ENCODE measurements at regions not wholly inside any gene's neighbourhood (a gene's known extent, or its start where the extent isn't known, plus 50 kb on each side); places are given as distances from the start of the nearest gene placed in this dataset.
"Not testable (repeated sequence)": the region's sequence is repeated elsewhere in the genome, so short reads cannot be mapped to it uniquely, and the experiment has no call there.

DNA sequence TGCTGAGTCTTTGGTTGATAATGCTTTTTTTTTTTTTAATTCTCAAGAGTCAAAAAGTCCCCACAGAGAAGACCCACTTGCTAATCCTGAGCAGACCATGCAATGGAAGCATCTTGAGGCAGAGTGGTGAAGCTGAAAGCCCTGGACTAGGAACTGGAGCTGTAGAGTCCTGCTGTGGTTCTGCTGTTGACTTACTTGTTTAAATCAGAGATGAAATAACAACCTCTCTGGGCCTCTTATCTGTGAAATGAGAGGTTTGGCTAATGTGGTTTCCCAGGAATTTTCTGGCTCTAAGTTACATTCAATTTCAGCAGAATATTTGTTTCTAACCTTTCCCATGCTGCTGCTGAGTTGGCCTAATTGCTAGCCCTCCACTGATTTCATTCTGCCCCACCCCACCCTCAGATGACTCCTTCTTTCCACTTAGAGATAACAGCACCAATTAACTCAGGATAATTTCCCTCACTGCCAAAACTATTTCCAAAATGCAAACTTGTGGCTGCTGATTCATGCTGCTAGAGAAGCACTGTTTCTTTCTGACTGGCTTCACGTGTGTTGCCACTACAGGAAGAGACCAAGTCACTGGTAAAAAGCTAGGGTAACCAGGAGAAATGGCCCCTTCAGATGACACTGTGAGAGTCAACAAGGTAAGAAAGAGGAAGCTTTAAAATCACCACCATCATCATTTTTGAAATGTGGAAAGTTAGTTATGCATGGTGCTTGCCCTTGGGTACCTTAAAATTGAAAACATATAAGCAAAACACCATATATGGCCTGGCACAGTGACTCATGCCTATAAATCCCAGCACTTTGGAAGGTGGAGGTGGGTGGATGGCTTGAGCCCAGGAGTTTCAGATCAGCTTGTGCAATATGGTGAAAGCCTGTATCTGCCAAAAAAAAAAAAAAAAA is 326.4 kb downstream of the DCHS2 start:
- no peak overlapping the region for H3K27ac ChIP-seq
- DNase-seq: no peak
- H3K27me3 ChIP-seq (ENCODE audit: insufficient read depth, low read depth, severe bottlenecking): peaks cover 7% of the 10 kb centered on the region
- no peaks in the 10 kb centered on the region for H3K36me3 ChIP-seq
- TF ChIP-seq, protein P1, sequence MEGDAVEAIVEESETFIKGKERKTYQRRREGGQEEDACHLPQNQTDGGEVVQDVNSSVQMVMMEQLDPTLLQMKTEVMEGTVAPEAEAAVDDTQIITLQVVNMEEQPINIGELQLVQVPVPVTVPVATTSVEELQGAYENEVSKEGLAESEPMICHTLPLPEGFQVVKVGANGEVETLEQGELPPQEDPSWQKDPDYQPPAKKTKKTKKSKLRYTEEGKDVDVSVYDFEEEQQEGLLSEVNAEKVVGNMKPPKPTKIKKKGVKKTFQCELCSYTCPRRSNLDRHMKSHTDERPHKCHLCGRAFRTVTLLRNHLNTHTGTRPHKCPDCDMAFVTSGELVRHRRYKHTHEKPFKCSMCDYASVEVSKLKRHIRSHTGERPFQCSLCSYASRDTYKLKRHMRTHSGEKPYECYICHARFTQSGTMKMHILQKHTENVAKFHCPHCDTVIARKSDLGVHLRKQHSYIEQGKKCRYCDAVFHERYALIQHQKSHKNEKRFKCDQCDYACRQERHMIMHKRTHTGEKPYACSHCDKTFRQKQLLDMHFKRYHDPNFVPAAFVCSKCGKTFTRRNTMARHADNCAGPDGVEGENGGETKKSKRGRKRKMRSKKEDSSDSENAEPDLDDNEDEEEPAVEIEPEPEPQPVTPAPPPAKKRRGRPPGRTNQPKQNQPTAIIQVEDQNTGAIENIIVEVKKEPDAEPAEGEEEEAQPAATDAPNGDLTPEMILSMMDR (IDR thresholded peaks at IDR 0.05; ENCODE audit: low read depth, low read length): no peak
- no peaks in the 10 kb centered on the region for H3K9me3 ChIP-seq (ENCODE audit: severe bottlenecking)
- H3K4me3 ChIP-seq (ENCODE audit: low read depth, low read length): no peak overlapping the region

DNA sequence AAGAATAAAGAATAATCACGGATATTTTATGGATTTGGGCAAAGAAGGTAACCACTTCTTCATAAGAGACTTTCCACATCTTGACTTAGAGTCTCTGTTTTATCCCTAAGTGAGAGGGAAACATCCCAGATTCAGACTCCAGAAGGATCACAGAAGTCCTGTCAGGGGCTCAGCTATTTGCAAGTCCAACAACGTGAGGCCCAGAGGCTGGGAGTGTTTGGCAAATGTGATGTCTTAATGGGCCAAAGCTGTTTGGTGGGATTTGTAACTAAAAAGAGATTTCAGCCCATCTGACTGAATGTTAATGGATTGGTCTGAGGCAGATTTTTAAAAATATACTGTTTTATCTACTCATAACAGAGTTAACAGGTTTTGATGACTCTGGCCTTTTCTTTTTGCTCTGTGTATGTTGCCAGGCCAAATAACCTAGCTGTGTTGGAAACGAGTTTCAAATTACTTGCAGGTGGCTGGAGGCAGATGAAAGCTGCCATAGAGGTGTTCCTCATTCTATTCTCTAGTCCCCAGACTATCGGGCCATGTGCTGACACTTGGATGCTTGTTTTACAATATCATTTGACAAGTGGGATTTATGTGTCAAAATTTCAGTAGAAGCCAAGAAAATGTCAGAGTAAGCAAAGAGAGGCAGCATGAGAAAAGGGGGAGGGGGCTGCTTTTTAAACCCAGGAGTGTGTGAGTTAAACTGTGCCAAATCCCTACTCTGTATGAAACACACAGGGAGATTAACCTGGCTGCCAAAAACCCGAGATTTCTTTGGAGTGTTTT is 330.9 kb downstream of the DCHS2 start:
- DNase-seq: no peak
- Histone ChIP-seq H3K4me3 (ENCODE audit: low read depth, low read length) (no peak overlapping the region), H3K27me3 (ENCODE audit: insufficient read depth, low read depth, severe bottlenecking) (peaks cover 6% of the 10 kb centered on the region), H3K9me3 (ENCODE audit: severe bottlenecking) (no peaks in the 10 kb centered on the region), H3K36me3 (no peaks in the 10 kb centered on the region), H3K27ac (no peak overlapping the region)
- TF ChIP-seq, protein P1 (IDR thresholded peaks at IDR 0.05; ENCODE audit: low read depth, low read length): no peak

DNA sequence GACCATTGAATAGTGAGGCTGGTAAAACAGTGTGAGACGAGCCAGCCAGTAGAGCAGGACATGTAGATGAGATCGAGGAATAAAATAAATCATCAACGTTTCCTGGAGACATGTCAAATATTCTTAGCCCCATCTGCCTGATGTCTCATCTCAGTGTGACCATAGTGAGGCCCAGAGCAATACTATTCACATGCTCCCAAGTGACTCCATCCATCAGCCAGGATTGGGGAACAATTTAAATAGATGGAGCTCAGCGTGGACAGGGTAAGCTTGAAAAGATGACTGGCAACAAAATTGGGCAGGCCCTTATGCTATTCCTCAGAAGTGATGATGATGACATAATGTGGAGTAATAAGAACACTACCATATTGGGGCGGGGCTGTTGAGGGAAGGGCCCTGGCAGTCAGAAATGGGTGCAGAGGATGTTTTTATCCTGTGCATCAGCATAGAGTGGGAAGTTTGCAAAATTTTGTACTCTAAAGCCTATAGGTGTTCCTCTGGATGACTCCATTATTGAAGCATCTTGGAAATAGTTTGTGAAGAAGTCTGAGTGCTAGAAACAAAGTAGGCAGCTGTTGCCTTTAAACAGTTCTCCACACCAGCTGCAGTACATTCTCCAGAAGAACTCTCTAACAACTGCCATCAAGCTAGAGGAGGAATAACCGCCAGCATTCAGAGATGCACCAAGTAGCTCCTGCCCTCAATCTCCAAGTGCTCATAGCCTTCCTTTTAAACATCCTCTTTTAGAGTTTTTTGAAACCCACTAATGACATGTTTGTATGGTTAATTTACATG is 333.0 kb downstream of the DCHS2 start:
- Histone ChIP-seq H3K27me3 (ENCODE audit: insufficient read depth, low read depth, severe bottlenecking) (peaks cover 6% of the 10 kb centered on the region), H3K27ac (no peak overlapping the region), H3K36me3 (no peaks in the 10 kb centered on the region), H3K4me3 (ENCODE audit: low read depth, low read length) (no peak overlapping the region), H3K9me3 (ENCODE audit: severe bottlenecking) (no peaks in the 10 kb centered on the region)
- TF ChIP-seq, protein P1 (IDR thresholded peaks at IDR 0.05; ENCODE audit: low read depth, low read length): no peak
- DNase-seq: no peak

DNA sequence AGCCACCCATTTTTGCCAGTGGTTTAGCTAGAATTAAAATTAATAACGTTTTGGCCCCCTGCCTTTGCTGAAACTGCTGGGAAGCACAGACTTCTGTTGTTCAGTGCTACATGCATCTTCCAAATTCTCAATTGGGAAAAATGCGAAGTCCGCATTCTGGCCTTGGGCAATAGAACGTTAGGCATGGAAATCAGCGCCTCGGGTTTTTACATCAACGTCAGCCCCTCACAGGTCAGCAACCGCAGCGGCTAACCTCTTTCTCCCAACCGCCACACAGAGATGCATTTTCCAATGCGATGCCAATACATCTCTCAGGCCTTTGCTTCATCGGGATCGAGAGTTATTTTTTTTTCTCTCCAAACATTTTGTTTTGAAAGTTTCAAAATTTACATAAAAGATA is 339.1 kb downstream of the DCHS2 start:
- no peak overlapping the region for H3K4me3 ChIP-seq (ENCODE audit: low read depth, low read length)
- no peaks in the 10 kb centered on the region for H3K36me3 ChIP-seq
- no peaks in the 10 kb centered on the region for H3K27me3 ChIP-seq (ENCODE audit: insufficient read depth, low read depth, severe bottlenecking)
- H3K27ac ChIP-seq: no peak overlapping the region
- H3K9me3 ChIP-seq (ENCODE audit: severe bottlenecking): no peaks in the 10 kb centered on the region
- TF ChIP-seq, protein P1 (IDR thresholded peaks at IDR 0.05; ENCODE audit: low read depth, low read length): no peak
- no peak for DNase-seq

DNA sequence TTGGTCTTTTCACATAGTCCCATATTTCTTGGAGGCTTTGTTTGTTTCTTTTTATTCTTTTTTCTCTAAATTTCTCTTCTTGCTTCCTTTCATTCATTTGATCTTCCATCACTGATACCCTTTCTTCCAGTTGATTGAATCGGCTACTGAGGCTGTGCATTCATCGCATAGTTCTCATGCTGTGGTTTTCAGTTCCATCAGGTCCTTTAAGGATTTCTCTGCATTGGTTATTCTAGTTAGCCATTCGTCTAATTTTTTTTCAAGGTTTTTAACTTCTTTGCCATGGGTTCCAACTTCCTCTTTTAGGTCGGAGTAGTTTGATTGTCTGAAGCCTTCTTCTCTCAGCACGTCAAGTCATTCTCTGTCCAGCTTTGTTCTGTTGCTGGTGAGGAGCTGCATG is 342.4 kb downstream of the DCHS2 start:
- H3K36me3 ChIP-seq; H3K4me3 ChIP-seq (ENCODE audit: low read depth, low read length); H3K27ac ChIP-seq; H3K9me3 ChIP-seq (ENCODE audit: severe bottlenecking); DNase-seq; H3K27me3 ChIP-seq (ENCODE audit: insufficient read depth, low read depth, severe bottlenecking): not testable (repeated sequence)

DNA sequence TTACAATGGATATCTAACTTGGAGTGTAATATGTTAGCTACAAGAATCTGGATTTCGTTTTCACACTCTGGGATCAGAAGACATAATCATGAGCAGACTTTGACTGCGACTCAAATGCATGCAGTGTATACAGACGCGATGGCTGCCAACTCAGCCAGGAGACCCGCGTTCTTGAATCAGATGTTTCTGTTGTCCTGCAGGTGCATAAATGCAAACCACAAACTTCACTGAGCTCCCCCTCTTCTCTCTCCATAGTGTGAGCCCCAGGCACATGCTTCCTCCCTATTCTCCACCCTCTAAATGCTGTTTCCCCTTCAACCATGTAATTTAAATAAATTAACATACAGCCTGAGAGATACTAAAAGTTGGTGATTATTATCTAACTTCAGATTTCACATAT is 347.9 kb downstream of the DCHS2 start:
- H3K9me3 ChIP-seq (ENCODE audit: severe bottlenecking): no peaks in the 10 kb centered on the region
- no peaks in the 10 kb centered on the region for H3K27me3 ChIP-seq (ENCODE audit: insufficient read depth, low read depth, severe bottlenecking)
- DNase-seq: no peak
- no peaks in the 10 kb centered on the region for H3K36me3 ChIP-seq
- TF ChIP-seq, protein P1 (IDR thresholded peaks at IDR 0.05; ENCODE audit: low read depth, low read length): no peak
- no peak overlapping the region for H3K4me3 ChIP-seq (ENCODE audit: low read depth, low read length)
- H3K27ac ChIP-seq: no peak overlapping the region

Data from WERI-Rb-1 (cell line).